ENCODE measurements at regions not wholly inside any gene's neighbourhood (a gene's known extent, or its start where the extent isn't known, plus 50 kb on each side); places are given as distances from the start of the nearest gene placed in this dataset.

- DNase-seq (ENCODE audit: low read depth): no peak
- TF ChIP-seq CTCF (IDR thresholded peaks at IDR 0.05; ENCODE audit: low read depth, low read length, missing control alignments): no peak
- no peak overlapping the region for H3K4me3 ChIP-seq (ENCODE audit: low read depth, low read length)
Observed at GRCh38 chrX:124679199-124679598, 332.8 kb downstream of the SH2D1A start.

GRCh38 chrX:124680287-124680686 lies 333.9 kb downstream of the SH2D1A start:
- no peak for DNase-seq (ENCODE audit: low read depth)
- no peak overlapping the region for H3K4me3 ChIP-seq (ENCODE audit: low read depth, low read length)
- TF ChIP-seq CTCF (IDR thresholded peaks at IDR 0.05; ENCODE audit: low read depth, low read length, missing control alignments): no peak

GRCh38 chrX:124690495-124690894 lies 344.1 kb downstream of the SH2D1A start:
- no peak for TF ChIP-seq CTCF (IDR thresholded peaks at IDR 0.05; ENCODE audit: low read depth, low read length, missing control alignments)
- DNase-seq (ENCODE audit: low read depth): no peak
- no peak overlapping the region for H3K4me3 ChIP-seq (ENCODE audit: low read depth, low read length)

GRCh38 chrX:124699876-124700275 lies 353.5 kb downstream of the SH2D1A start:
- DNase-seq (ENCODE audit: low read depth): no peak
- no peak for TF ChIP-seq CTCF (IDR thresholded peaks at IDR 0.05; ENCODE audit: low read depth, low read length, missing control alignments)

GRCh38 chrX:124717537-124717936 lies 371.2 kb downstream of the SH2D1A start:
- H3K4me3 ChIP-seq (ENCODE audit: low read depth, low read length): no peak overlapping the region
- no peak for TF ChIP-seq CTCF (IDR thresholded peaks at IDR 0.05; ENCODE audit: low read depth, low read length, missing control alignments)
- DNase-seq (ENCODE audit: low read depth): no peak

More at GRCh38 chrX:124699876-124700275, 353.5 kb downstream of the SH2D1A start:
- H3K4me3 ChIP-seq (ENCODE audit: low read depth, low read length): no peak overlapping the region

GRCh38 chrX:124719060-124719459 lies 372.7 kb downstream of the SH2D1A start:
- DNase-seq (ENCODE audit: low read depth): no peak
- TF ChIP-seq CTCF (IDR thresholded peaks at IDR 0.05; ENCODE audit: low read depth, low read length, missing control alignments): no peak
- H3K4me3 ChIP-seq (ENCODE audit: low read depth, low read length): no peak overlapping the region

- no peak for DNase-seq (ENCODE audit: low read depth)
- H3K4me3 ChIP-seq (ENCODE audit: low read depth, low read length): no peak overlapping the region
- TF ChIP-seq CTCF (IDR thresholded peaks at IDR 0.05; ENCODE audit: low read depth, low read length, missing control alignments): no peak
Observed at GRCh38 chrX:124720532-124720931, 374.2 kb downstream of the SH2D1A start.

All from GM12864 (cell line).